ENCODE measurements at regions not wholly inside any gene's neighbourhood (a gene's known extent, or its start where the extent isn't known, plus 50 kb on each side); places are given as distances from the start of the nearest gene placed in this dataset.

- H3K4me1 ChIP-seq (ENCODE audit: insufficient read depth), result no peaks in the 10 kb centered on the region
Observed at GRCh38 chr13:91236921-91237320, 110.6 kb upstream of the MIR17HG start.

GRCh38 chr13:91238036-91238435, 109.5 kb upstream of the MIR17HG start:
- no peak overlapping the region for H3K4me3 ChIP-seq
- no peak for TF ChIP-seq EP300 (IDR thresholded peaks at IDR 0.05)
- no peaks in the 10 kb centered on the region for H3K4me1 ChIP-seq (ENCODE audit: insufficient read depth)
- no peak overlapping the region for H3K27ac ChIP-seq
- WGBS, 3 donors, result 79 to 86% (median 83%) methylated on average over 2 of the region's 2 CpGs
- no peaks in the 10 kb centered on the region for H3K9me3 ChIP-seq
- H3K36me3 ChIP-seq, result no peaks in the 10 kb centered on the region
- H3K27me3 ChIP-seq, result no peaks in the 10 kb centered on the region
- no peak for DNase-seq
- intact Hi-C loops (cut with DNase I), result no loop called here

More at GRCh38 chr13:91236921-91237320, 110.6 kb upstream of the MIR17HG start:
- Histone ChIP-seq H3K36me3 (no peaks in the 10 kb centered on the region), H3K4me3 (no peak overlapping the region), H3K27ac (no peak overlapping the region), H3K9me3 (no peaks in the 10 kb centered on the region), H3K27me3 (no peaks in the 10 kb centered on the region)
- intact Hi-C loops (cut with DNase I), result no loop called here
- 80 to 87% (median 81%) methylated on average over 3 of the region's 3 CpGs for WGBS, 3 donors
- TF ChIP-seq CTCF (IDR thresholded peaks at IDR 0.05) (no peak), EP300 (IDR thresholded peaks at IDR 0.05) (no peak), POLR2A (IDR thresholded peaks at IDR 0.05) (no peak)
- DNase-seq, result no peak

DNA sequence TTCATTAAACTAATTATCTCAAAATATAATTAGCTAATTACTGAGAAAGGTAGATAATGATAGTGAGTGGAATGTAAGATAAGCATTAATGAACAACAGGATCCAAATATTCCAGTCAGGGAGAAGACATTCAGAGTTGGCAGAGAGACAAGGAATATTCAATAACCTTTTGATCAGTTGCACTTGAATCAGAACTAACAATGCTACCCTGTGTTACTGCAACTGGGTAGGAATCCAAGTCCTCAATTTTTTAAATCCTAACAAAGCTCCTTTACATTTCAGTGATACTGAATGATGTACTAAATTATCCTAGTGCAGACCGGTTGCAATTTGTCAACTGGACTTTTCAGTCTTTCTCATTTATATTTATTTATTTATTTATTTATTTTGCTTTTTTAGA, 107.1 kb upstream of the MIR17HG start:
- H3K9me3 ChIP-seq, result no peaks in the 10 kb centered on the region
- H3K4me3 ChIP-seq, result no peak overlapping the region
- no peak overlapping the region for H3K27ac ChIP-seq
- 69 to 71% (median 70%) methylated on average over 1 of the region's 1 CpG for WGBS, 3 donors
- no peaks in the 10 kb centered on the region for H3K36me3 ChIP-seq
- no peak for DNase-seq
- H3K4me1 ChIP-seq (ENCODE audit: insufficient read depth), result no peaks in the 10 kb centered on the region
- intact Hi-C loops (cut with DNase I), result no loop called here
- TF ChIP-seq EP300 (IDR thresholded peaks at IDR 0.05) (no peak), POLR2A (IDR thresholded peaks at IDR 0.05) (no peak), CTCF (IDR thresholded peaks at IDR 0.05) (no peak)
- H3K27me3 ChIP-seq, result no peaks in the 10 kb centered on the region

GRCh38 chr13:91241221-91241933, 106.1 kb upstream of the MIR17HG start:
- TF ChIP-seq EP300 (IDR thresholded peaks at IDR 0.05) (no peak), POLR2A (IDR thresholded peaks at IDR 0.05) (no peak), CTCF (IDR thresholded peaks at IDR 0.05) (no peak)
- intact Hi-C loops (cut with DNase I), result no loop called here
- H3K9me3 ChIP-seq, result no peaks in the 10 kb centered on the region
- no peaks in the 10 kb centered on the region for H3K4me1 ChIP-seq (ENCODE audit: insufficient read depth)
- no peaks in the 10 kb centered on the region for H3K27me3 ChIP-seq
- WGBS, 3 donors, result 79 to 83% (median 79%) methylated on average over 2 of the region's 2 CpGs
- no peaks in the 10 kb centered on the region for H3K36me3 ChIP-seq
- no peak overlapping the region for H3K4me3 ChIP-seq
- no peak for DNase-seq
- H3K27ac ChIP-seq, result no peak overlapping the region

DNA sequence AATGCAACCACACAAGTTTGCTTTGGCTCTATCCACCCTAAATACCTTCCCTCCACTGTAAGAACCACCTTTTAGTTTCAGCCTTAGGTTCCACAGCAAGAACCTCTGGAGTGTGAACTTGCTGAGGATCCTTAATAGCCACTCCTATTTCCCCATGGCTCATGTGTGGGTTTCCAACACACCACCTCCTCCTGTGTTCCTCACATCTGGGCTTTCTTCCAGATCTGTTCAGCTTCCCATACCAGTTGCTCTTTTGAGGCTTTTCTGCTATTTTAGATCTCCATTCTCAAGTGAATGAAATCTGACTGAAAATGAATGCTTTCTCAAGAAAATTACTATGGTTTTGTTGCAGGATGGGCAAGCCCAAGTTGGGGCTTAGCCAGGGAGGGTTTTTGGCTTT, 104.8 kb upstream of the MIR17HG start:
- H3K4me1 ChIP-seq (ENCODE audit: insufficient read depth), result no peaks in the 10 kb centered on the region
- no peaks in the 10 kb centered on the region for H3K9me3 ChIP-seq
- no peak overlapping the region for H3K4me3 ChIP-seq
- DNase-seq, result no peak
- no peak overlapping the region for H3K27ac ChIP-seq
- intact Hi-C loops (cut with DNase I), result no loop called here
- TF ChIP-seq CTCF (IDR thresholded peaks at IDR 0.05) (no peak), EP300 (IDR thresholded peaks at IDR 0.05) (no peak), POLR2A (IDR thresholded peaks at IDR 0.05) (no peak)
- no peaks in the 10 kb centered on the region for H3K27me3 ChIP-seq
- no peaks in the 10 kb centered on the region for H3K36me3 ChIP-seq

Data from ovary (tissue), 7 donors.